Ishikawa (cell line): ENCODE measurements at regions not wholly inside any gene's neighbourhood (a gene's known extent, or its start where the extent isn't known, plus 50 kb on each side); places are given as distances from the start of the nearest gene placed in this dataset.

Source experiments
- CEBPB ChIP-seq: IDR thresholded peaks from 2 replicates; pipeline ENCODE4 v1.6.1; 2012
- CREB1 ChIP-seq: IDR thresholded peaks from 2 replicates; pipeline ENCODE4 v1.6.1; 2012; ENCODE audit warnings: low read depth
- EGR1 ChIP-seq: IDR thresholded peaks from 2 replicates; pipeline ENCODE4 v1.6.1; 2012
- EP300 ChIP-seq: IDR thresholded peaks from 2 replicates; pipeline ENCODE4 v1.6.1; 2012; ENCODE audit warnings: borderline replicate concordance
- FOXM1 ChIP-seq: IDR thresholded peaks from 2 replicates; pipeline ENCODE4 v1.6.1; 2012; ENCODE audit warnings: low read depth, borderline replicate concordance
- RAD21 ChIP-seq: IDR thresholded peaks from 2 replicates; pipeline ENCODE4 v1.6.1; 2012; ENCODE audit warnings: low read depth
- TAF1 ChIP-seq: IDR thresholded peaks from 2 replicates; pipeline ENCODE4 v1.6.1; 2012; ENCODE audit warnings: low read depth, mild to moderate bottlenecking
- TEAD4 ChIP-seq: IDR thresholded peaks from 2 replicates; pipeline ENCODE4 v1.6.1; 2012
- YY1 ChIP-seq: IDR thresholded peaks from 2 replicates; pipeline ENCODE4 v1.6.1; 2012; ENCODE audit warnings: low read depth
- ZBTB7A ChIP-seq: IDR thresholded peaks from 2 replicates; pipeline ENCODE4 v1.6.1; 2012; ENCODE audit warnings: low read depth
- TF ChIP-seq, protein P1 (sequence below): IDR thresholded peaks from 2 replicates; pipeline ENCODE4 v1.6.1; 2012
- TF ChIP-seq, protein P2 (sequence below): IDR thresholded peaks from 2 replicates; pipeline ENCODE4 v1.6.1; 2012; ENCODE audit warnings: low read depth, mild to moderate bottlenecking
- TF ChIP-seq, protein P3 (sequence below): IDR thresholded peaks from 2 replicates; pipeline ENCODE4 v1.6.1; 2012

DNA sequence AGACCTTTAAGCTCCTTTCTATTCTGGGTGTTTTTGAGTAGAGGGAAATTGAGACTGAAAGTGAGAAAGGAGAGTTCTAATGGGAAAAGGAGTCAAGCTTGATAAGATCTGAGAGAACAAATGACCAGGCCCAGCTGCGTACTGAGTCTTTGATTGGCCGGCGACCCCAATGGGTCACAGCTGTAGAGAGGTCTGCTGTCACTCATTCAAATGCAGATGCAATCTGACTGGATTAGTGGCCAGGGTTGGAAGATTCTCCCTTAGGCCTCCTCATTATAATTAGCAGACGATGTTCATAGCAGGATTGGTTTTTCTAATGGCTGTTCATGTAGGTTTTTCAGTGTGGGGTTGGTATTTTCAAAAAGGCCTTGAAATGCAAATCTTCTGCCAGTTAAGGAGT is 127.2 kb upstream of the SLC25A13 start:
- TF ChIP-seq, protein P1, sequence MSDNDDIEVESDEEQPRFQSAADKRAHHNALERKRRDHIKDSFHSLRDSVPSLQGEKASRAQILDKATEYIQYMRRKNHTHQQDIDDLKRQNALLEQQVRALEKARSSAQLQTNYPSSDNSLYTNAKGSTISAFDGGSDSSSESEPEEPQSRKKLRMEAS = no peak
- TF ChIP-seq RAD21 (no peak), ZBTB7A (no peak), TAF1 (no peak), EGR1 (no peak), CREB1 (no peak), CEBPB (no peak), FOXM1 (no peak), EP300 (no peak), YY1 (no peak), TEAD4 (no peak)
- TF ChIP-seq, protein P2, sequence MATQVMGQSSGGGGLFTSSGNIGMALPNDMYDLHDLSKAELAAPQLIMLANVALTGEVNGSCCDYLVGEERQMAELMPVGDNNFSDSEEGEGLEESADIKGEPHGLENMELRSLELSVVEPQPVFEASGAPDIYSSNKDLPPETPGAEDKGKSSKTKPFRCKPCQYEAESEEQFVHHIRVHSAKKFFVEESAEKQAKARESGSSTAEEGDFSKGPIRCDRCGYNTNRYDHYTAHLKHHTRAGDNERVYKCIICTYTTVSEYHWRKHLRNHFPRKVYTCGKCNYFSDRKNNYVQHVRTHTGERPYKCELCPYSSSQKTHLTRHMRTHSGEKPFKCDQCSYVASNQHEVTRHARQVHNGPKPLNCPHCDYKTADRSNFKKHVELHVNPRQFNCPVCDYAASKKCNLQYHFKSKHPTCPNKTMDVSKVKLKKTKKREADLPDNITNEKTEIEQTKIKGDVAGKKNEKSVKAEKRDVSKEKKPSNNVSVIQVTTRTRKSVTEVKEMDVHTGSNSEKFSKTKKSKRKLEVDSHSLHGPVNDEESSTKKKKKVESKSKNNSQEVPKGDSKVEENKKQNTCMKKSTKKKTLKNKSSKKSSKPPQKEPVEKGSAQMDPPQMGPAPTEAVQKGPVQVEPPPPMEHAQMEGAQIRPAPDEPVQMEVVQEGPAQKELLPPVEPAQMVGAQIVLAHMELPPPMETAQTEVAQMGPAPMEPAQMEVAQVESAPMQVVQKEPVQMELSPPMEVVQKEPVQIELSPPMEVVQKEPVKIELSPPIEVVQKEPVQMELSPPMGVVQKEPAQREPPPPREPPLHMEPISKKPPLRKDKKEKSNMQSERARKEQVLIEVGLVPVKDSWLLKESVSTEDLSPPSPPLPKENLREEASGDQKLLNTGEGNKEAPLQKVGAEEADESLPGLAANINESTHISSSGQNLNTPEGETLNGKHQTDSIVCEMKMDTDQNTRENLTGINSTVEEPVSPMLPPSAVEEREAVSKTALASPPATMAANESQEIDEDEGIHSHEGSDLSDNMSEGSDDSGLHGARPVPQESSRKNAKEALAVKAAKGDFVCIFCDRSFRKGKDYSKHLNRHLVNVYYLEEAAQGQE = no peak
- TF ChIP-seq, protein P3, sequence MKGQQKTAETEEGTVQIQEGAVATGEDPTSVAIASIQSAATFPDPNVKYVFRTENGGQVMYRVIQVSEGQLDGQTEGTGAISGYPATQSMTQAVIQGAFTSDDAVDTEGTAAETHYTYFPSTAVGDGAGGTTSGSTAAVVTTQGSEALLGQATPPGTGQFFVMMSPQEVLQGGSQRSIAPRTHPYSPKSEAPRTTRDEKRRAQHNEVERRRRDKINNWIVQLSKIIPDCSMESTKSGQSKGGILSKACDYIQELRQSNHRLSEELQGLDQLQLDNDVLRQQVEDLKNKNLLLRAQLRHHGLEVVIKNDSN = no peak
